ENCODE measurements at regions not wholly inside any gene's neighbourhood (a gene's known extent, or its start where the extent isn't known, plus 50 kb on each side); places are given as distances from the start of the nearest gene placed in this dataset.
"Not testable (repeated sequence)": the region's sequence is repeated elsewhere in the genome, so short reads cannot be mapped to it uniquely, and the experiment has no call there.

DNA sequence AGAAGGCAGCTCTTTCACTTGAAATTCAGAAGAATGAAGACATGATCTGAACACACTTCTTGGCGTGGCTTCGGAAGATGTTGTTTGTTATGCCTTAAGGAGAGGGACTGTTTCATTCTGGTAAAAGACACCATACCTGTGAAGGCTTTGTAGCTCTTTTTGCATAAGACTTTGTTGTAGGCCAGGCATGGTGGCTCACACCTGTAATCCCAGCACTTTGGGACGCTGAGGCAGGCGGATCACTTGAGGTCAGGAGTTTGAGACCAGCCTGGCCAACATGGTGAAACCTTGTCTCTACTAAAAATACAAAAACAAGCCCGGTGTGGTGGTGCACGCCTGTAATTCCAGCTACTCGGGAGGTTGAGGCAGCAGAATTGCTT is 159.3 kb downstream of the ZFP64 start:
- TF ChIP-seq, protein P1, sequence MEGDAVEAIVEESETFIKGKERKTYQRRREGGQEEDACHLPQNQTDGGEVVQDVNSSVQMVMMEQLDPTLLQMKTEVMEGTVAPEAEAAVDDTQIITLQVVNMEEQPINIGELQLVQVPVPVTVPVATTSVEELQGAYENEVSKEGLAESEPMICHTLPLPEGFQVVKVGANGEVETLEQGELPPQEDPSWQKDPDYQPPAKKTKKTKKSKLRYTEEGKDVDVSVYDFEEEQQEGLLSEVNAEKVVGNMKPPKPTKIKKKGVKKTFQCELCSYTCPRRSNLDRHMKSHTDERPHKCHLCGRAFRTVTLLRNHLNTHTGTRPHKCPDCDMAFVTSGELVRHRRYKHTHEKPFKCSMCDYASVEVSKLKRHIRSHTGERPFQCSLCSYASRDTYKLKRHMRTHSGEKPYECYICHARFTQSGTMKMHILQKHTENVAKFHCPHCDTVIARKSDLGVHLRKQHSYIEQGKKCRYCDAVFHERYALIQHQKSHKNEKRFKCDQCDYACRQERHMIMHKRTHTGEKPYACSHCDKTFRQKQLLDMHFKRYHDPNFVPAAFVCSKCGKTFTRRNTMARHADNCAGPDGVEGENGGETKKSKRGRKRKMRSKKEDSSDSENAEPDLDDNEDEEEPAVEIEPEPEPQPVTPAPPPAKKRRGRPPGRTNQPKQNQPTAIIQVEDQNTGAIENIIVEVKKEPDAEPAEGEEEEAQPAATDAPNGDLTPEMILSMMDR (IDR thresholded peaks at IDR 0.05; ENCODE audit: borderline replicate concordance, extremely low read depth, low read length, poor library complexity, severe bottlenecking): not testable (repeated sequence)
- TF ChIP-seq EZH2 (IDR thresholded peaks at IDR 0.05; ENCODE audit: borderline replicate concordance, low read depth, low read length, severe bottlenecking): not testable (repeated sequence)

Measured in DND-41 (cell line).